H1 (cell line): ENCODE measurements at regions not wholly inside any gene's neighbourhood (a gene's known extent, or its start where the extent isn't known, plus 50 kb on each side); places are given as distances from the start of the nearest gene placed in this dataset.

ENCODE experiments used
- CTCF ChIA-PET: fragments of 300-600 bp; sonication (Branson Sonifier 250); formaldehyde crosslinking; loops from one replicate; lab custom pipeline; 2021; ENCODE audit not compliant: partially characterized antibody; lab: Charles Lee
- POLR2A ChIA-PET: fragments of 300-600 bp; sonication (Branson Sonifier 250); formaldehyde crosslinking; loops from one replicate; lab custom pipeline; 2021; ENCODE audit warnings: inconsistent platforms; ENCODE audit not compliant: partially characterized antibody; lab: Charles Lee
- DNase-seq, 2 experiments: peaks; one replicate each; pipeline versions ENCODE4 v3.0.0 to v3.0.0-alpha.2; 2010 to 2022; ENCODE audit warnings: low spot score in 2 of 2, low read depth in 1 of 2, mixed read lengths in 1 of 2
- FAIRE-seq: peaks from 2 replicates; lab custom pipeline; 2011; peaks lifted over from hg19 to GRCh38; lab: Jason Lieb, UNC
- H2AFZ ChIP-seq: 2 replicates; pipeline ENCODE4 v1.8.1; 2012; ENCODE audit warnings: low read length, inconsistent platforms
- H2AK5ac ChIP-seq: 2 replicates; pipeline ENCODE4 v1.6.1; 2013; ENCODE audit warnings: low read depth, low read length
- H2BK120ac ChIP-seq: replicated peaks from 2 replicates; pipeline ENCODE3; 2013; ENCODE audit warnings: low read depth, low read length, inconsistent platforms
- H2BK12ac ChIP-seq: 2 replicates; pipeline ENCODE4 v1.6.1; 2013; ENCODE audit warnings: low read depth, low read length
- H2BK15ac ChIP-seq: 2 replicates; pipeline ENCODE4 v1.6.1; 2013; ENCODE audit warnings: low read length
- H2BK20ac ChIP-seq: 2 replicates; pipeline ENCODE4 v1.6.1; 2013; ENCODE audit warnings: low read length
- H2BK5ac ChIP-seq: 2 replicates; pipeline ENCODE4 v1.6.1; 2013; ENCODE audit warnings: low read depth, low read length
- H3K14ac ChIP-seq: 2 replicates; pipeline ENCODE4 v1.6.1; 2013; ENCODE audit warnings: inconsistent platforms; ENCODE audit not compliant: insufficient read length
- H3K18ac ChIP-seq: 2 replicates; pipeline ENCODE4 v1.6.1; 2013; ENCODE audit warnings: low read length; ENCODE audit errors: extremely low read depth
- H3K23ac ChIP-seq: 2 replicates; pipeline ENCODE4 v1.6.1; 2013; ENCODE audit warnings: inconsistent platforms; ENCODE audit not compliant: insufficient read length
- H3K23me2 ChIP-seq: 2 replicates; pipeline ENCODE4 v1.6.1; 2013; ENCODE audit warnings: low read depth, low read length
- H3K27ac ChIP-seq: 2 replicates; pipeline ENCODE4 v1.6.1; 2011; ENCODE audit warnings: low read depth, low read length, inconsistent platforms
- H3K27me3 ChIP-seq, 4 experiments: replicated peaks in 1 of 4; 1 replicate in 1 of 4; 2 replicates in 3 of 4; pipeline versions ENCODE4 v1.6.1 to v1.8.1; 2011 to 2013; ENCODE audit warnings: low read length in 3 of 4, mild to moderate bottlenecking in 3 of 4, inconsistent platforms in 2 of 4, mixed read lengths in 2 of 4, moderate library complexity in 1 of 4; ENCODE audit not compliant: control insufficient read depth in 3 of 4, insufficient read depth in 3 of 4; ENCODE audit errors: extremely low read depth in 1 of 4
- H3K36me3 ChIP-seq, 4 experiments: 2 replicates each; pipeline versions ENCODE4 v1.6.1 to v1.8.1; 2011 to 2013; ENCODE audit warnings: mild to moderate bottlenecking in 4 of 4, low read length in 3 of 4, moderate library complexity in 2 of 4, control low read depth in 1 of 4, inconsistent platforms in 1 of 4; ENCODE audit not compliant: insufficient read depth in 4 of 4, control insufficient read depth in 2 of 4
- H3K4ac ChIP-seq: replicated peaks from 2 replicates; pipeline ENCODE3; 2013; ENCODE audit warnings: low read length, low read depth, mixed read lengths, inconsistent platforms; ENCODE audit not compliant: insufficient read length
- H3K4me1 ChIP-seq, 4 experiments: replicated peaks in 1 of 4; 1 replicate in 1 of 4; 2 replicates in 3 of 4; pipeline versions ENCODE4 v1.6.1 to v1.8.1; 2011 to 2013; ENCODE audit warnings: low read length in 3 of 4, inconsistent platforms in 2 of 4, mixed read lengths in 1 of 4; ENCODE audit not compliant: insufficient read depth in 4 of 4, control insufficient read depth in 3 of 4
- H3K4me2 ChIP-seq, 2 experiments: 2 replicates each; pipeline versions ENCODE4 v1.6.1 to v1.8.1; 2011 to 2013; ENCODE audit warnings: low read depth in 2 of 2, low read length in 2 of 2, control low read depth in 1 of 2, inconsistent platforms in 1 of 2, mild to moderate bottlenecking in 1 of 2; ENCODE audit not compliant: insufficient read depth in 1 of 2
- H3K4me3 ChIP-seq, 4 experiments: fragments of 200-600, 300-600 bp in 1 of 4; sonication (generic), shearing (Covaris generic), sonication (Bioruptor Twin) in 1 of 4; 2 replicates each; pipeline versions ENCODE4 v1.5.1 to v1.8.1; 2011 to 2016; ENCODE audit warnings: low read length in 4 of 4, low read depth in 3 of 4, control low read depth in 2 of 4, inconsistent platforms in 2 of 4, mild to moderate bottlenecking in 2 of 4, mixed read lengths in 1 of 4, moderate library complexity in 1 of 4; ENCODE audit not compliant: insufficient read depth in 2 of 4; ENCODE audit errors: extremely low read depth in 1 of 4
- H3K56ac ChIP-seq: replicated peaks from 2 replicates; pipeline ENCODE3; 2013; ENCODE audit warnings: low read depth, mild to moderate bottlenecking, mixed read lengths, low read length, inconsistent platforms; ENCODE audit not compliant: insufficient read length
- H3K79me1 ChIP-seq: 2 replicates; pipeline ENCODE4 v1.6.1; 2013; ENCODE audit warnings: low read depth, low read length, control low read depth
- H3K79me2 ChIP-seq, 2 experiments: 2 replicates each; pipeline versions ENCODE4 v1.6.1 to v1.8.1; 2012 to 2013; ENCODE audit warnings: low read length in 2 of 2, mild to moderate bottlenecking in 2 of 2, inconsistent platforms in 1 of 2; ENCODE audit not compliant: insufficient read depth in 2 of 2, control insufficient read depth in 1 of 2
- H3K9ac ChIP-seq, 4 experiments: replicated peaks in 1 of 4; 1 replicate in 1 of 4; 2 replicates in 3 of 4; pipeline versions ENCODE4 v1.6.1 to v1.8.1; 2011 to 2013; ENCODE audit warnings: low read depth in 3 of 4, low read length in 3 of 4, control low read depth in 2 of 4, mild to moderate bottlenecking in 2 of 4, moderate library complexity in 2 of 4, inconsistent platforms in 1 of 4; ENCODE audit errors: extremely low read depth in 1 of 4
- H3K9me3 ChIP-seq, 2 experiments: 2 replicates each; pipeline versions ENCODE4 v1.6.1 to v1.8.1; 2012 to 2013; ENCODE audit warnings: mild to moderate bottlenecking in 2 of 2, moderate library complexity in 2 of 2, control low read depth in 1 of 2, inconsistent platforms in 1 of 2, low read depth in 1 of 2, low read length in 1 of 2, mixed read lengths in 1 of 2; ENCODE audit not compliant: insufficient read depth in 2 of 2
- H4K20me1 ChIP-seq, 2 experiments: replicated peaks in 1 of 2; 2 replicates each; pipeline versions ENCODE3 to v1.8.1; 2011 to 2013; ENCODE audit warnings: inconsistent platforms in 2 of 2, low read length in 2 of 2, mild to moderate bottlenecking in 1 of 2; ENCODE audit not compliant: insufficient read depth in 2 of 2, control insufficient read depth in 1 of 2
- H4K5ac ChIP-seq: 2 replicates; pipeline ENCODE4 v1.6.1; 2013; ENCODE audit warnings: low read length, low read depth, mixed read lengths, inconsistent platforms; ENCODE audit not compliant: insufficient read length
- H4K8ac ChIP-seq: 2 replicates; pipeline ENCODE4 v1.8.0; 2013; ENCODE audit warnings: mild to moderate bottlenecking, moderate library complexity, low read length, inconsistent platforms; ENCODE audit not compliant: insufficient read depth; ENCODE audit errors: extremely low read depth
- H4K91ac ChIP-seq: replicated peaks from 2 replicates; pipeline ENCODE3; 2013; ENCODE audit warnings: low read length, mixed read lengths, inconsistent platforms; ENCODE audit not compliant: insufficient read length
- EGR1 ChIP-seq: IDR thresholded peaks from 2 replicates; pipeline ENCODE4 v1.6.1; 2011; ENCODE audit warnings: low read depth, low read length, borderline replicate concordance
- WGBS, 2 experiments: shearing (Covaris generic) in 1 of 2; methylation state at CpG; one replicate each; pipeline versions ENCODE4 v1.1.6 to v1.1.7; 2013 to 2015; ENCODE audit warnings: low lambda C conversion rate in 2 of 2, mixed read lengths in 2 of 2, inconsistent platforms in 1 of 2, low coverage in 1 of 2, missing lambda C conversion rate in 1 of 2; ENCODE audit not compliant: insufficient replicate concordance in 2 of 2, insufficient coverage in 1 of 2, insufficient read length in 1 of 2; ENCODE audit errors: extremely low coverage in 1 of 2, missing lambda C conversion rate in 1 of 2; 5-methylcytosine and 5-hydroxymethylcytosine counted together

GRCh38 chr20:54717983-54718382 is 242.6 kb downstream of the DOK5 start:
- Histone ChIP-seq H3K36me3 (no peaks in the 10 kb centered on the region; a peak in 1 of 8 replicates), H3K23me2 (no peaks in the 10 kb centered on the region), H3K56ac (no peak overlapping the region), H2AFZ (no peak overlapping the region), H4K8ac (no peak overlapping the region), H3K79me1 (no peaks in the 10 kb centered on the region), H4K5ac (no peak overlapping the region), H3K27me3 (no peaks in the 10 kb centered on the region)
- POLR2A ChIA-PET, result no interaction called here
- no peak for DNase-seq
- WGBS, 2 experiments, result 81% methylated on average over 3 of the region's 3 CpGs; no CpG with 5 or more reads in 1 of the 2 experiments
- TF ChIP-seq EGR1, result no peak
- TF ChIP-seq, all 59 proteins: peak for 0
- no peaks in the 10 kb centered on the region for H3K9me3 ChIP-seq
- H4K20me1 ChIP-seq, result no peaks in the 10 kb centered on the region
- no peak overlapping the region for H3K27ac ChIP-seq
- no peak overlapping the region for H4K91ac ChIP-seq
- H3K4me1 ChIP-seq, result no peaks in the 10 kb centered on the region
- no peak overlapping the region for H3K4ac ChIP-seq
- no peak overlapping the region for H3K4me2 ChIP-seq
- H3K23ac ChIP-seq, result no peak overlapping the region
- no peak overlapping the region for H2AK5ac ChIP-seq
- H2BK120ac ChIP-seq, result no peak overlapping the region
- H2BK5ac ChIP-seq, result no peak overlapping the region
- H2BK15ac ChIP-seq, result no peak overlapping the region
- H2BK20ac ChIP-seq, result no peak overlapping the region
- H3K18ac ChIP-seq, result no peak overlapping the region
- H3K79me2 ChIP-seq, result no peaks in the 10 kb centered on the region
- CTCF ChIA-PET, result no interaction called here
- H3K14ac ChIP-seq, result no peak overlapping the region
- no peak overlapping the region for H2BK12ac ChIP-seq
- no peak for FAIRE-seq
- no peak overlapping the region for H3K9ac ChIP-seq
- no peak overlapping the region for H3K4me3 ChIP-seq
